ENCODE measurements at regions not wholly inside any gene's neighbourhood (a gene's known extent, or its start where the extent isn't known, plus 50 kb on each side); places are given as distances from the start of the nearest gene placed in this dataset.

- TF ChIP-seq EZH2phosphoT487 (IDR thresholded peaks at IDR 0.05; ENCODE audit: borderline replicate concordance, low read length) (no peak), CTCF (IDR thresholded peaks at IDR 0.05; ENCODE audit: low read depth, low read length, poor library complexity, severe bottlenecking) (no peak)
- no peak overlapping the region for H3K4me3 ChIP-seq (ENCODE audit: low read length)
- H3K4me1 ChIP-seq (ENCODE audit: control insufficient read depth, low read length), result no peaks in the 10 kb centered on the region
- no peaks in the 10 kb centered on the region for H3K9me2 ChIP-seq (replicated peaks; ENCODE audit: control insufficient read depth, low read length)
- no peaks in the 10 kb centered on the region for H3F3A ChIP-seq (ENCODE audit: control insufficient read depth, insufficient read depth)
- H3K9me3 ChIP-seq (ENCODE audit: control insufficient read depth, insufficient read depth, low read length), result no peaks in the 10 kb centered on the region
- no peaks in the 10 kb centered on the region for H4K20me1 ChIP-seq (ENCODE audit: control insufficient read depth, insufficient read depth, low read depth, low read length)
- peaks cover 2% of the 10 kb centered on the region; the same call in 1 of the 2 replicates for H3K27me3 ChIP-seq (ENCODE audit: control insufficient read depth, low read length)
- no peak overlapping the region for H3K4me2 ChIP-seq (ENCODE audit: low read length)
- no peaks in the 10 kb centered on the region for H3K36me3 ChIP-seq (ENCODE audit: control insufficient read depth, low read length)
- no peak overlapping the region for H3K27ac ChIP-seq (ENCODE audit: low read depth, low read length)
- H3K79me2 ChIP-seq (ENCODE audit: control insufficient read depth, low read length), result no peaks in the 10 kb centered on the region
Observed at GRCh38 chr3:159846255-159846654, 142.4 kb upstream of the IL12A start.

- Histone ChIP-seq H3K27ac (ENCODE audit: low read depth, low read length) (no peak overlapping the region), H3K9me3 (ENCODE audit: control insufficient read depth, insufficient read depth, low read length) (no peaks in the 10 kb centered on the region), H3K79me2 (ENCODE audit: control insufficient read depth, low read length) (no peaks in the 10 kb centered on the region), H3K4me3 (ENCODE audit: low read length) (no peak overlapping the region), H3K4me2 (ENCODE audit: low read length) (no peak overlapping the region), H3F3A (ENCODE audit: control insufficient read depth, insufficient read depth) (no peaks in the 10 kb centered on the region), H3K27me3 (ENCODE audit: control insufficient read depth, low read length) (peaks cover 20% of the 10 kb centered on the region), H3K4me1 (ENCODE audit: control insufficient read depth, low read length) (no peaks in the 10 kb centered on the region), H3K9me2 (replicated peaks; ENCODE audit: control insufficient read depth, low read length) (no peaks in the 10 kb centered on the region), H3K36me3 (ENCODE audit: control insufficient read depth, low read length) (no peaks in the 10 kb centered on the region), H4K20me1 (ENCODE audit: control insufficient read depth, insufficient read depth, low read depth, low read length) (no peaks in the 10 kb centered on the region)
- no peak for TF ChIP-seq EZH2phosphoT487 (IDR thresholded peaks at IDR 0.05; ENCODE audit: borderline replicate concordance, low read length)
- TF ChIP-seq CTCF (IDR thresholded peaks at IDR 0.05; ENCODE audit: low read depth, low read length, poor library complexity, severe bottlenecking), result no peak
Observed at GRCh38 chr3:159848348-159849118, 140.1 kb upstream of the IL12A start.

- H3K27me3 ChIP-seq (ENCODE audit: control insufficient read depth, low read length), result peaks cover 20% of the 10 kb centered on the region
- H3K9me3 ChIP-seq (ENCODE audit: control insufficient read depth, insufficient read depth, low read length), result no peaks in the 10 kb centered on the region
- no peak for TF ChIP-seq CTCF (IDR thresholded peaks at IDR 0.05; ENCODE audit: low read depth, low read length, poor library complexity, severe bottlenecking)
- no peak for TF ChIP-seq EZH2phosphoT487 (IDR thresholded peaks at IDR 0.05; ENCODE audit: borderline replicate concordance, low read length)
- H3K4me1 ChIP-seq (ENCODE audit: control insufficient read depth, low read length), result no peaks in the 10 kb centered on the region
- no peaks in the 10 kb centered on the region for H4K20me1 ChIP-seq (ENCODE audit: control insufficient read depth, insufficient read depth, low read depth, low read length)
- H3K79me2 ChIP-seq (ENCODE audit: control insufficient read depth, low read length), result no peaks in the 10 kb centered on the region
- no peak overlapping the region for H3K4me2 ChIP-seq (ENCODE audit: low read length)
- H3K9me2 ChIP-seq (replicated peaks; ENCODE audit: control insufficient read depth, low read length), result no peaks in the 10 kb centered on the region
- H3F3A ChIP-seq (ENCODE audit: control insufficient read depth, insufficient read depth), result no peaks in the 10 kb centered on the region
- H3K27ac ChIP-seq (ENCODE audit: low read depth, low read length), result no peak overlapping the region
- no peaks in the 10 kb centered on the region for H3K36me3 ChIP-seq (ENCODE audit: control insufficient read depth, low read length)
- no peak overlapping the region for H3K4me3 ChIP-seq (ENCODE audit: low read length)
Observed at GRCh38 chr3:159850481-159850880, 138.2 kb upstream of the IL12A start.

Measured in DOHH2 (cell line).